ENCODE measurements at regions not wholly inside any gene's neighbourhood (a gene's known extent, or its start where the extent isn't known, plus 50 kb on each side); places are given as distances from the start of the nearest gene placed in this dataset.
"Not testable (repeated sequence)": the region's sequence is repeated elsewhere in the genome, so short reads cannot be mapped to it uniquely, and the experiment has no call there.

DNA sequence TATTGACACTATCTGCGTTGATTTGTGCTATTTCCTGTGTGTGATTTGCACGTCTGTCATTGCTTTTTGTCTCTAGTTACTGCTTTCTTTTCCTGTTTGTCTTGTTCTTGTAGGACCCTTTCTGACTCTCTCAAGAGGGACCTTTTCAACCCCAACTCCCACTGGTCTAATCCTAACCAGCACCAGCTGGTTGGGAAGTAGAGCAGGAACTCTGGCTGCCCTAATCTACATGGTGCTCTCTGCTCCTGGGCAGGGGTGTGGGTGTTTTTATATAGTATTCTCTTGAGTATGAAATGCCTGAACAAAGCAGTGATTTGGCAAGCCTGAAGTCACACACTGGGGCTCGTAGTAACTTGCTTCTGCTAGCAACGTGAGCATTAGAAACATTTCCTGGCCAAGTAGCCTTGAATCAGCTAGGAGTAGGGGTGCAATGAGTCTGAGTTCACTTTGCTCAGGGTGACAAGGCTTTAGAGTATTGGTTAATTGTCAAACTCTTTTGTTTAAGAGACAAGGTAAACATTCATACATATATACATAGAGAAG is 164.2 kb downstream of the TP53TG3F start:
- TF ChIP-seq, protein P1, sequence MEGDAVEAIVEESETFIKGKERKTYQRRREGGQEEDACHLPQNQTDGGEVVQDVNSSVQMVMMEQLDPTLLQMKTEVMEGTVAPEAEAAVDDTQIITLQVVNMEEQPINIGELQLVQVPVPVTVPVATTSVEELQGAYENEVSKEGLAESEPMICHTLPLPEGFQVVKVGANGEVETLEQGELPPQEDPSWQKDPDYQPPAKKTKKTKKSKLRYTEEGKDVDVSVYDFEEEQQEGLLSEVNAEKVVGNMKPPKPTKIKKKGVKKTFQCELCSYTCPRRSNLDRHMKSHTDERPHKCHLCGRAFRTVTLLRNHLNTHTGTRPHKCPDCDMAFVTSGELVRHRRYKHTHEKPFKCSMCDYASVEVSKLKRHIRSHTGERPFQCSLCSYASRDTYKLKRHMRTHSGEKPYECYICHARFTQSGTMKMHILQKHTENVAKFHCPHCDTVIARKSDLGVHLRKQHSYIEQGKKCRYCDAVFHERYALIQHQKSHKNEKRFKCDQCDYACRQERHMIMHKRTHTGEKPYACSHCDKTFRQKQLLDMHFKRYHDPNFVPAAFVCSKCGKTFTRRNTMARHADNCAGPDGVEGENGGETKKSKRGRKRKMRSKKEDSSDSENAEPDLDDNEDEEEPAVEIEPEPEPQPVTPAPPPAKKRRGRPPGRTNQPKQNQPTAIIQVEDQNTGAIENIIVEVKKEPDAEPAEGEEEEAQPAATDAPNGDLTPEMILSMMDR (IDR thresholded peaks at IDR 0.05), result not testable (repeated sequence)
- TF ChIP-seq, protein P2, sequence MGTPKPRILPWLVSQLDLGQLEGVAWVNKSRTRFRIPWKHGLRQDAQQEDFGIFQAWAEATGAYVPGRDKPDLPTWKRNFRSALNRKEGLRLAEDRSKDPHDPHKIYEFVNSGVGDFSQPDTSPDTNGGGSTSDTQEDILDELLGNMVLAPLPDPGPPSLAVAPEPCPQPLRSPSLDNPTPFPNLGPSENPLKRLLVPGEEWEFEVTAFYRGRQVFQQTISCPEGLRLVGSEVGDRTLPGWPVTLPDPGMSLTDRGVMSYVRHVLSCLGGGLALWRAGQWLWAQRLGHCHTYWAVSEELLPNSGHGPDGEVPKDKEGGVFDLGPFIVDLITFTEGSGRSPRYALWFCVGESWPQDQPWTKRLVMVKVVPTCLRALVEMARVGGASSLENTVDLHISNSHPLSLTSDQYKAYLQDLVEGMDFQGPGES (IDR thresholded peaks at IDR 0.05; ENCODE audit: low read depth, low read length), result not testable (repeated sequence)
